Stimulated activated memory B cell treated with anti-CD40 and anti-IgM and Interleukin-4, amounts not matched to agents 10 μg/mL and 1 μg/mL and 100 μg/mL, for 72 hours (primary cell): ENCODE measurements at regions not wholly inside any gene's neighbourhood (a gene's known extent, or its start where the extent isn't known, plus 50 kb on each side); places are given as distances from the start of the nearest gene placed in this dataset.

ENCODE experiments used
- ATAC-seq: fragments of 150-1000 bp; cut with Tn5 transposase; 2 replicates; pipeline ENCODE4 v1.10.0; 2021
- H3K27ac Mint-ChIP-seq: one replicate; pipeline ENCODE4 v1.8.0; 2022; ENCODE audit warnings: mild to moderate bottlenecking, mixed read lengths
- H3K27me3 Mint-ChIP-seq: one replicate; pipeline ENCODE4 v1.8.0; 2022; ENCODE audit warnings: mixed read lengths
- H3K36me3 Mint-ChIP-seq: one replicate; pipeline ENCODE4 v1.8.0; 2022; ENCODE audit warnings: mixed read lengths
- H3K4me1 Mint-ChIP-seq: one replicate; pipeline ENCODE4 v1.8.0; 2022; ENCODE audit warnings: mixed read lengths
- H3K4me3 Mint-ChIP-seq: one replicate; pipeline ENCODE4 v1.8.0; 2022; ENCODE audit warnings: mild to moderate bottlenecking, moderate library complexity, mixed read lengths
- H3K9me3 Mint-ChIP-seq: one replicate; pipeline ENCODE4 v1.8.0; 2022; ENCODE audit warnings: mixed read lengths

GRCh38 chr1:214917081-214917635 is 165.4 kb upstream of the KCNK2 start:
- H3K4me3 Mint-ChIP-seq = no peak overlapping the region
- no peaks in the 10 kb centered on the region for H3K9me3 Mint-ChIP-seq
- no peaks in the 10 kb centered on the region for H3K36me3 Mint-ChIP-seq
- ATAC-seq = peak; percentile 56
- H3K27ac Mint-ChIP-seq = no peak overlapping the region
- H3K27me3 Mint-ChIP-seq = no peaks in the 10 kb centered on the region
- no peaks in the 10 kb centered on the region for H3K4me1 Mint-ChIP-seq

DNA sequence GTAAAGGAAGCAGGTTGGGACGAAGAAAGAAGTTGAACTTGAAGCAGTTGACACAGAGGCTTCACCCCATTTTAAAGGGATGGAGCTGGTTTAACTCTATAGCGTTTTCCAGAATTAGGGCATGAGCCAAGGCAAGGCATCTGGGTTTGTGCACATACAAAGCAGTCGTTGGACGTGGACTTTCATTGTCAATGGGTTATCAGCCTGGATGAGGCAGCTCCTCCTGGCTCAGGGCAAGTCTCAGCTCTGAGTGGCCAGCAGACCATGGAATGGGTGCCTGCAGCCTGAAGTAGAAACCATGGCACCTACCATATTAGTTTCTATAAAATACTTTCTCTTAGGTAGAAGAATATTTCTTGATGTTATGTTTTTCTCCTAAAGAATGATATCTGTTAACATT is 163.8 kb upstream of the KCNK2 start:
- Mint-ChIP-seq H3K27ac (no peak overlapping the region), H3K9me3 (no peaks in the 10 kb centered on the region), H3K4me3 (no peak overlapping the region), H3K27me3 (no peaks in the 10 kb centered on the region), H3K36me3 (no peaks in the 10 kb centered on the region), H3K4me1 (no peaks in the 10 kb centered on the region)
- no peak for ATAC-seq

DNA sequence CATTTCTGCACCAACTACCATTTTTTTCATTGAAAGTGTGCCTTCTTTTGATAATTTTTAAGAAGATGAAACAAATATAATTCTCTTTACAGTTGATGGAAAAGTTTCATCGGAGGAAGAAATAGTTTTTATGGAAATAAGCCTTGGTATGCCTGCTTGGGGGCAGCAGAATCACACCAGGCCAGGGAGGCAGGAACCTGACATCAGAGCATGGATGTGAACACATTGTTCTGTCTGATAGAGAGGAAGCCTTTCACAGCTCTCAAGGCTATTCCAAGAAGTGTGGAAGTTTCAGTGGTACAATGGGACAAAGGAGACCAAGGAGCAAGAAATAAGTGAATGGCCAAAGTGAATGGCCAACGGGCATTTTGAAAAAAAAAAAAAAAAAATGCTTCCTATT is 162.2 kb upstream of the KCNK2 start:
- Mint-ChIP-seq H3K4me1 (no peaks in the 10 kb centered on the region), H3K36me3 (no peaks in the 10 kb centered on the region), H3K9me3 (no peaks in the 10 kb centered on the region), H3K27me3 (no peaks in the 10 kb centered on the region), H3K4me3 (no peak overlapping the region), H3K27ac (no peak overlapping the region)
- ATAC-seq = no peak

GRCh38 chr1:214923278-214923915 is 159.1 kb upstream of the KCNK2 start:
- Mint-ChIP-seq H3K9me3 (no peaks in the 10 kb centered on the region), H3K4me1 (no peaks in the 10 kb centered on the region), H3K27me3 (no peaks in the 10 kb centered on the region), H3K27ac (no peak overlapping the region), H3K36me3 (no peaks in the 10 kb centered on the region), H3K4me3 (no peak overlapping the region)
- ATAC-seq = no peak

DNA sequence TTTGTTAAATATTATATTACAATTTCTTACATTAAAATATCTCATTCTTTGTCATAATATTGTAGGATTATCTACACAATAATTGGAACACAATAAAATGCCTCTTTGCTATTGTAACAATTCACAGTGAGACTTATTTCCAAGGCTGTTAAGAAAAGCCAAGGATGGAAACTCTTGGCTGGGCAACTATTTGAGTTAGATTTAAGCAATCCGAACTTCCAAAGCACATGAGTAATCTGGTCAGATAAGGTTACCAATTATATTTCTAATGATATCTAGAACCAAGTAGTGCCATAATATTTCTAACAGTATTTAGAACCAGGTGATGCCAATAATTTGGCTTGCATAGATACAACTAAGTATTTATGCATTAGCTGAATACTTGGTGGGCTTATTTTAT is 154.7 kb upstream of the KCNK2 start:
- H3K27ac Mint-ChIP-seq = no peak overlapping the region
- H3K4me3 Mint-ChIP-seq = no peak overlapping the region
- H3K36me3 Mint-ChIP-seq = no peaks in the 10 kb centered on the region

DNA sequence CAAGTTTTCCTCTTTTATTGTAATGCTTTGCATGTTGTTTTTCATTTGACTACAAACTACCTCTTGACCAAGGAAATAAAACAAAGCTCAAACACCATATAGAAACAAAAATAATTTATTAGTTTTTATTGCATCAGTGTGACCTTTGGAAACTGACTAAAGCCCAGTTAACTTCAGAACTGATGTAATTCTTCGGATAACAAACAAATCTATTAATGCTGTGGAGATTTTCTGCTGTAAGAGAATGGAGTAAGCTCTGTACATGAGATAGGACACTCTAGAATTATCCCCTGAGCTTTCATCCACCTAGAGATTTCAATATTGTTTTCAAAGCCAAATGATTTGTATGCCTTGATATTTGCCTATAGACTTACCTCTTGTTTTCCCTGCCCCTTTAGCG is 154.0 kb upstream of the KCNK2 start:
- Mint-ChIP-seq H3K27ac (no peak overlapping the region), H3K9me3 (no peaks in the 10 kb centered on the region), H3K27me3 (no peaks in the 10 kb centered on the region), H3K36me3 (no peaks in the 10 kb centered on the region), H3K4me3 (no peak overlapping the region), H3K4me1 (no peaks in the 10 kb centered on the region)
- no peak for ATAC-seq

More for the DNA sequence above, 154.7 kb upstream of the KCNK2 start:
- H3K4me1 Mint-ChIP-seq = no peaks in the 10 kb centered on the region
- ATAC-seq = no peak
- no peaks in the 10 kb centered on the region for H3K9me3 Mint-ChIP-seq
- H3K27me3 Mint-ChIP-seq = no peaks in the 10 kb centered on the region

GRCh38 chr1:214933375-214933774 is 149.2 kb upstream of the KCNK2 start:
- H3K27ac Mint-ChIP-seq = no peak overlapping the region
- no peaks in the 10 kb centered on the region for H3K36me3 Mint-ChIP-seq
- H3K4me1 Mint-ChIP-seq = no peaks in the 10 kb centered on the region
- H3K4me3 Mint-ChIP-seq = no peak overlapping the region
- no peaks in the 10 kb centered on the region for H3K27me3 Mint-ChIP-seq
- ATAC-seq = no peak
- no peaks in the 10 kb centered on the region for H3K9me3 Mint-ChIP-seq

DNA sequence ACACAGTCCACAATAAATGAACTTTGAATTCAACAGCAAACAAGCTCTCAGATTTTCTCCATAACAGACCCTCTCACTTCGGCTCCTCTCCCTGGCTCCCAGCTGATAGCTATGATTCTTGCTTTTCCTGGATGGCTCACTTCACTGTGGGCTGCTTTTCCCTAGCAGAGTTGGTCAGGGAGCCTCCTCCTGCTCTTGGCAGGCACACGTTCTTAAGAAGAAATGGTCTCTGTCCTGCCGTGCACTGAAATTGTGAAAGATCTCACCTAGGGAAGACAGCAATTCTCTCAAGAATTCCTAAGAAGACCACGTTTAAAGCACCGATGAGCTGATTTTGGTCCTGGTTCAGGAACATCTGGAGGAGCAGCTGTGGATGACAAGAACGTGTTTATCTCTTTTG is 148.5 kb upstream of the KCNK2 start:
- Mint-ChIP-seq H3K27me3 (no peaks in the 10 kb centered on the region), H3K4me1 (no peaks in the 10 kb centered on the region), H3K4me3 (no peak overlapping the region), H3K9me3 (no peaks in the 10 kb centered on the region), H3K36me3 (no peaks in the 10 kb centered on the region), H3K27ac (no peak overlapping the region)
- no peak for ATAC-seq

GRCh38 chr1:214935258-214935657 is 147.3 kb upstream of the KCNK2 start:
- no peaks in the 10 kb centered on the region for H3K9me3 Mint-ChIP-seq
- H3K36me3 Mint-ChIP-seq = no peaks in the 10 kb centered on the region
- H3K27me3 Mint-ChIP-seq = no peaks in the 10 kb centered on the region
- no peaks in the 10 kb centered on the region for H3K4me1 Mint-ChIP-seq
- no peak overlapping the region for H3K27ac Mint-ChIP-seq
- H3K4me3 Mint-ChIP-seq = no peak overlapping the region
- no peak for ATAC-seq

DNA sequence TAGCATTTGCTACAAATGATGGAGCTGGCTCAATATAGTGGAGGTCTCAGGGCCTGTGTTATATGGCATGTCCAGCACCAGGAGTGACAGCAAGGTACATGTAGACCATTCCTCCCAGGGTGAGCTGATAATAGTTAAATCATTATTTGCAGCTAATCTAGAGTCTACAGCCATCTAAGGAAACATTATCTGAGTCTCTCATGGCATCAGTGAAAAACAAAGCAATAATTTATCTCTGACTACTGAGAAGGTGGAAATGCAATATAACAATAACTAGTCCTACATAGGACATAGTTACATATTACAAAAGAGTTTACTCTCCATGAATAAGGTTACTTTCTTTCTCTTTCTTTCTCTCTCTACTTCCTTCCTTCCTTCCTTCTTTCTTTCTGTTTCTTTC is 143.4 kb upstream of the KCNK2 start:
- Mint-ChIP-seq H3K36me3 (no peaks in the 10 kb centered on the region), H3K9me3 (no peaks in the 10 kb centered on the region), H3K27ac (no peak overlapping the region), H3K27me3 (no peaks in the 10 kb centered on the region), H3K4me3 (no peak overlapping the region), H3K4me1 (no peaks in the 10 kb centered on the region)
- no peak for ATAC-seq

- Mint-ChIP-seq H3K27ac (no peak overlapping the region), H3K36me3 (no peaks in the 10 kb centered on the region), H3K4me3 (no peak overlapping the region), H3K4me1 (no peaks in the 10 kb centered on the region), H3K9me3 (no peaks in the 10 kb centered on the region), H3K27me3 (no peaks in the 10 kb centered on the region)
- no peak for ATAC-seq
Measured at GRCh38 chr1:214941061-214941460, 141.5 kb upstream of the KCNK2 start.

- no peak for ATAC-seq
- no peaks in the 10 kb centered on the region for H3K36me3 Mint-ChIP-seq
- H3K27ac Mint-ChIP-seq = no peak overlapping the region
- H3K27me3 Mint-ChIP-seq = no peaks in the 10 kb centered on the region
- H3K9me3 Mint-ChIP-seq = no peaks in the 10 kb centered on the region
- no peaks in the 10 kb centered on the region for H3K4me1 Mint-ChIP-seq
- H3K4me3 Mint-ChIP-seq = no peak overlapping the region
Measured at GRCh38 chr1:214943054-214943453, 139.5 kb upstream of the KCNK2 start.

- H3K9me3 Mint-ChIP-seq = no peaks in the 10 kb centered on the region
- no peak for ATAC-seq
- H3K27me3 Mint-ChIP-seq = no peaks in the 10 kb centered on the region
- no peak overlapping the region for H3K27ac Mint-ChIP-seq
- no peak overlapping the region for H3K4me3 Mint-ChIP-seq
- H3K36me3 Mint-ChIP-seq = no peaks in the 10 kb centered on the region
- no peaks in the 10 kb centered on the region for H3K4me1 Mint-ChIP-seq
Measured at GRCh38 chr1:214946615-214947014, 135.9 kb upstream of the KCNK2 start.

DNA sequence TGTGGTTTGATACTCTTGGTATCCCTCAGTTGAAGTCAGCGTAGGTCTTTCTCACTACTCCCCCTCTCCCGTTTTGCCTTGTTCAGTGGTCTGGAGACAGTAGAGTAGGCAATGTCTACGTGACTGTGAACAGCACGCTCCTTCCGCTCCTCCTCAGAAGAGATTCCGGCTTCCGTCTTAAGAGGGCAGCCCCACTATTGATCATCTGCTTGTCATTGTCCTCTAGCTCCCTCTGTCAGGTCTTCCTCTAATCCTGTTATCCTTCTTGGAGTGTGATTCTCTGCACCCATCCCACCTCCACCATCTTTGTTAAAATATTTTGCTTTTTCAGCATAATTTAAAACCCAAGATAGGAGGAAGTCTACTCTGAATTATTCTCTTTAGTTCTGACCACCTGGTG is 129.9 kb upstream of the KCNK2 start:
- Mint-ChIP-seq H3K9me3 (peaks cover 6% of the 10 kb centered on the region), H3K4me3 (no peak overlapping the region), H3K27ac (no peak overlapping the region), H3K4me1 (no peaks in the 10 kb centered on the region), H3K27me3 (no peaks in the 10 kb centered on the region), H3K36me3 (no peaks in the 10 kb centered on the region)
- no peak for ATAC-seq

GRCh38 chr1:214953901-214954616 is 128.5 kb upstream of the KCNK2 start:
- no peak overlapping the region for H3K4me3 Mint-ChIP-seq
- no peak for ATAC-seq
- no peaks in the 10 kb centered on the region for H3K27me3 Mint-ChIP-seq

DNA sequence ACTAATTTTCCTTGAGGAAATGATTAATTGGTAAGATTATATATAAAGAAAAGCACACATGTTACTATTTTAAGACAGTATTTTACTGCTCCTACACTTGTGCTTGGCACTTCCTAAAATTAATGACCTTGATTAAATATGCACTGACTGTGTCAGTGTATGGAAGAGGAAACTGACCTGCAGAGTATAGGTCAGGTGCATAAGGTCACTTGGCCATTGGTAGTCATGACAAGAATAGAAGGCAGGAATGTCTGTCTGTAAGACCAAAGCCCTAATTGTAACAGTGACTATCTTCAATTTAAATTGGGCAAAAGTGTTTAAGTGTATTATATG is 128.0 kb upstream of the KCNK2 start:
- peaks cover 6% of the 10 kb centered on the region for H3K9me3 Mint-ChIP-seq
- no peak overlapping the region for H3K4me3 Mint-ChIP-seq
- ATAC-seq = no peak
- no peaks in the 10 kb centered on the region for H3K27me3 Mint-ChIP-seq
- H3K36me3 Mint-ChIP-seq = no peaks in the 10 kb centered on the region
- no peak overlapping the region for H3K27ac Mint-ChIP-seq
- no peaks in the 10 kb centered on the region for H3K4me1 Mint-ChIP-seq

More at GRCh38 chr1:214953901-214954616, 128.5 kb upstream of the KCNK2 start:
- H3K36me3 Mint-ChIP-seq = no peaks in the 10 kb centered on the region
- no peaks in the 10 kb centered on the region for H3K4me1 Mint-ChIP-seq
- H3K27ac Mint-ChIP-seq = no peak overlapping the region
- H3K9me3 Mint-ChIP-seq = peaks cover 6% of the 10 kb centered on the region
